ENCODE measurements at regions not wholly inside any gene's neighbourhood (a gene's known extent, or its start where the extent isn't known, plus 50 kb on each side); places are given as distances from the start of the nearest gene placed in this dataset.

- H3K27ac ChIP-seq (ENCODE audit: low read depth, low read length) = no peak overlapping the region
- H3K79me2 ChIP-seq (ENCODE audit: insufficient read depth, low read length) = no peaks in the 10 kb centered on the region
- H3K9me3 ChIP-seq (ENCODE audit: low read depth, low read length) = no peaks in the 10 kb centered on the region
- no peak for TF ChIP-seq CTCF (IDR thresholded peaks at IDR 0.05; ENCODE audit: extremely low read depth, low read depth, low read length)
- H2AFZ ChIP-seq (ENCODE audit: low read length) = peak overlapping the region; percentile 11
- no peak for DNase-seq (ENCODE audit: insufficient read length, low spot score, missing footprints)
- peaks cover 1% of the 10 kb centered on the region for H3K27me3 ChIP-seq (ENCODE audit: insufficient read depth, low read length)
- H3K4me2 ChIP-seq (ENCODE audit: insufficient read depth, low read length) = peak overlapping the region; percentile 7
- H3K4me3 ChIP-seq (ENCODE audit: insufficient read depth, low read length) = no peak overlapping the region
- H3K36me3 ChIP-seq (ENCODE audit: insufficient read depth, low read length) = no peaks in the 10 kb centered on the region
- H4K20me1 ChIP-seq (ENCODE audit: insufficient read depth, low read length) = no peaks in the 10 kb centered on the region
- peaks cover 34% of the 10 kb centered on the region for H3K4me1 ChIP-seq (ENCODE audit: insufficient read depth, low read length)
Observed at GRCh38 chr20:40512591-40512990, 176.4 kb downstream of the MAFB start.

DNA sequence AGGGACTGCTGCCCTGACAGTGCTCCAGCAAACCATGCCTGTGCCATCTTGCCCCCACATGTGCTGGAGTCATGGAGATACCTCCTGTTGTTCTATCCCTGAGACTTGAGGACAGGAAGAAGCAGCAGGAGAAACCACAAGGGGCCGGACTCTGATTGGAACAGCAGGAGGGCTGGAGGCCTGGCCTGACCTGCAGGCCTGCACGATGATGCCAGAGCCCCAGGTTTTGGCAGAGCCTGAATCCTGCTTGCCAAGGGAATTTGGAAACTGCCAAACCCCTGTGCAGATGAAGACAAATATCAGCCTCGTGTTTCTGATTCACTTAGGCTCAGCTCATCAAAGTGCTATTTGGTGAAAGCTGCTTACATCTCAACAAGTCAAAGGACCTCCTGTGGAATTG lies 177.6 kb downstream of the MAFB start:
- no peak overlapping the region for H3K27ac ChIP-seq (ENCODE audit: low read depth, low read length)
- peak; percentile 11 for DNase-seq (ENCODE audit: insufficient read length, low spot score, missing footprints)

DNA sequence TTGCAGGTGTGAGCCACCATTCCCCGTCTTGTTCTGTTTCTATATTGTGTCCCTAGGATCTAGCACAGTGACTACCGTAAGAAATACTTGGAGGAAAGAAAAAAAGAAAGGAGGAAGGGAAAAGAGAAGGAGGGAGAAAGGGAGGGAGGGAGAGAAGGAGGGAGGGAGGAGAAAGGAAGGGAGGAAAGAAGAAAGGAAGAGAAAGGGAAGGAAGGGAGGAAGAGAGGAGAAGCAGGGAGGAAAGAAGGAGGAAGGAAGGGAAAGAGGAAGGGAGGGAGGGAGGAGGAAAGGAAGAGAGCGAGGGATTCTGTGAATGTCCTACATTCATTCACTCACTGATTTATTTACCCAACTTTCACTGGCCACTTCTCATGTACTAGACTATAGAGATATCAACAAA lies 178.4 kb downstream of the MAFB start:
- H3K79me2 ChIP-seq (ENCODE audit: insufficient read depth, low read length) = no peaks in the 10 kb centered on the region
- H3K36me3 ChIP-seq (ENCODE audit: insufficient read depth, low read length) = no peaks in the 10 kb centered on the region
- peaks cover 49% of the 10 kb centered on the region for H3K4me1 ChIP-seq (ENCODE audit: insufficient read depth, low read length)
- H3K4me3 ChIP-seq (ENCODE audit: insufficient read depth, low read length) = no peak overlapping the region
- no peaks in the 10 kb centered on the region for H3K27me3 ChIP-seq (ENCODE audit: insufficient read depth, low read length)
- no peak for TF ChIP-seq CTCF (IDR thresholded peaks at IDR 0.05; ENCODE audit: extremely low read depth, low read depth, low read length)
- no peak for DNase-seq (ENCODE audit: insufficient read length, low spot score, missing footprints)
- H3K27ac ChIP-seq (ENCODE audit: low read depth, low read length) = no peak overlapping the region
- no peaks in the 10 kb centered on the region for H4K20me1 ChIP-seq (ENCODE audit: insufficient read depth, low read length)
- H3K4me2 ChIP-seq (ENCODE audit: insufficient read depth, low read length) = no peak overlapping the region
- H3K9me3 ChIP-seq (ENCODE audit: low read depth, low read length) = no peaks in the 10 kb centered on the region
- H2AFZ ChIP-seq (ENCODE audit: low read length) = no peak overlapping the region

More for the DNA sequence above, 177.6 kb downstream of the MAFB start:
- Histone ChIP-seq H3K9me3 (ENCODE audit: low read depth, low read length) (no peaks in the 10 kb centered on the region), H2AFZ (ENCODE audit: low read length) (peak overlapping the region; percentile 5), H3K79me2 (ENCODE audit: insufficient read depth, low read length) (no peaks in the 10 kb centered on the region), H3K4me2 (ENCODE audit: insufficient read depth, low read length) (no peak overlapping the region), H3K27me3 (ENCODE audit: insufficient read depth, low read length) (no peaks in the 10 kb centered on the region), H3K4me3 (ENCODE audit: insufficient read depth, low read length) (no peak overlapping the region), H3K4me1 (ENCODE audit: insufficient read depth, low read length) (peaks cover 41% of the 10 kb centered on the region), H3K36me3 (ENCODE audit: insufficient read depth, low read length) (no peaks in the 10 kb centered on the region), H4K20me1 (ENCODE audit: insufficient read depth, low read length) (no peaks in the 10 kb centered on the region)
- no peak for TF ChIP-seq CTCF (IDR thresholded peaks at IDR 0.05; ENCODE audit: extremely low read depth, low read depth, low read length)

- Histone ChIP-seq H3K27ac (ENCODE audit: low read depth, low read length) (peak overlapping the region; percentile 42), H3K4me2 (ENCODE audit: insufficient read depth, low read length) (no peak overlapping the region), H3K4me3 (ENCODE audit: insufficient read depth, low read length) (no peak overlapping the region), H3K4me1 (ENCODE audit: insufficient read depth, low read length) (peaks cover 49% of the 10 kb centered on the region), H2AFZ (ENCODE audit: low read length) (no peak overlapping the region), H3K36me3 (ENCODE audit: insufficient read depth, low read length) (no peaks in the 10 kb centered on the region), H3K9me3 (ENCODE audit: low read depth, low read length) (no peaks in the 10 kb centered on the region), H3K79me2 (ENCODE audit: insufficient read depth, low read length) (no peaks in the 10 kb centered on the region), H4K20me1 (ENCODE audit: insufficient read depth, low read length) (no peaks in the 10 kb centered on the region), H3K27me3 (ENCODE audit: insufficient read depth, low read length) (no peaks in the 10 kb centered on the region)
- no peak for TF ChIP-seq CTCF (IDR thresholded peaks at IDR 0.05; ENCODE audit: extremely low read depth, low read depth, low read length)
- DNase-seq (ENCODE audit: insufficient read length, low spot score, missing footprints) = peak; percentile 71
Observed at GRCh38 chr20:40508821-40509220, 180.2 kb downstream of the MAFB start.
